Spleen (tissue), 7 donors: ENCODE measurements at regions not wholly inside any gene's neighbourhood (a gene's known extent, or its start where the extent isn't known, plus 50 kb on each side); places are given as distances from the start of the nearest gene placed in this dataset.

Experiments
- POLR2A ChIP-seq, 3 donors: fragments of 450-650 bp; IDR thresholded peaks; one replicate each; pipeline ENCODE4 v1.5.1; 2017; ENCODE audit warnings: antibody characterized with exemption in 3 of 3, mild to moderate bottlenecking in 1 of 3
- POLR2AphosphoS5 ChIP-seq, 3 donors: sonication (generic); formaldehyde crosslinking; IDR thresholded peaks; one replicate each; pipeline ENCODE4 v1.5.1; 2017; ENCODE audit warnings: antibody characterized with exemption in 3 of 3
- TF ChIP-seq, protein P1 (sequence below), 11 experiments: fragments of 200-600 bp in 7 of 11; fragments of 450-650 bp in 4 of 11; sonication (generic) in 4 of 11; IDR thresholded peaks in 8 of 11; conservative IDR thresholded peaks in 3 of 11; 1 replicate in 7 of 11; 2 replicates in 4 of 11; pipeline versions ENCODE4 v1.4.0 to v1.8.0; 2016 to 2021; ENCODE audit warnings: antibody characterized with exemption in 11 of 11, inconsistent platforms in 4 of 11, mild to moderate bottlenecking in 1 of 11
- donor health status: DM: no; HTN: no; CAD: no; lungs with moderate emphysema.
- donor health status: DM: no; HTN: no; CAD: no.
- donor health status: DM: no; HTN: no; CAD: no.

DNA sequence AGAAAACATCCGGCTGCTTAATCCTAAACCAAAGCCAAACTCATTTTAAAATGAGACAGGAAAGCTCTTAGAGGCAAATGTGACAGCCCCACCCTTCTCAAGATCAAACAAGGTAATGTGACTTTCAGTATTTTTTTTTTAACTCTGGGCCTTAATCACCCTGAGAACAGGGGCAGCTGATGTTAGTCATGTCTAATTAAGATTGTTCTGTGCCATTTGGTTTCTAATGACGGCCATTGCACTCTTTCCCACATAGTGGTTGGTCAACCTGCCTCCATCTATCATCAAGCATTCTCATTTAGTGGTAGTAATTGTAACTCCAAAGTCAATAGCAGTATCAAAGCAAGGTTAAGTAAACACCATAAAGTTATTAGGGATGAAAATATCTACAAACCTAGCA, 191.6 kb upstream of the EXOC2 start:
- TF ChIP-seq, protein P1, sequence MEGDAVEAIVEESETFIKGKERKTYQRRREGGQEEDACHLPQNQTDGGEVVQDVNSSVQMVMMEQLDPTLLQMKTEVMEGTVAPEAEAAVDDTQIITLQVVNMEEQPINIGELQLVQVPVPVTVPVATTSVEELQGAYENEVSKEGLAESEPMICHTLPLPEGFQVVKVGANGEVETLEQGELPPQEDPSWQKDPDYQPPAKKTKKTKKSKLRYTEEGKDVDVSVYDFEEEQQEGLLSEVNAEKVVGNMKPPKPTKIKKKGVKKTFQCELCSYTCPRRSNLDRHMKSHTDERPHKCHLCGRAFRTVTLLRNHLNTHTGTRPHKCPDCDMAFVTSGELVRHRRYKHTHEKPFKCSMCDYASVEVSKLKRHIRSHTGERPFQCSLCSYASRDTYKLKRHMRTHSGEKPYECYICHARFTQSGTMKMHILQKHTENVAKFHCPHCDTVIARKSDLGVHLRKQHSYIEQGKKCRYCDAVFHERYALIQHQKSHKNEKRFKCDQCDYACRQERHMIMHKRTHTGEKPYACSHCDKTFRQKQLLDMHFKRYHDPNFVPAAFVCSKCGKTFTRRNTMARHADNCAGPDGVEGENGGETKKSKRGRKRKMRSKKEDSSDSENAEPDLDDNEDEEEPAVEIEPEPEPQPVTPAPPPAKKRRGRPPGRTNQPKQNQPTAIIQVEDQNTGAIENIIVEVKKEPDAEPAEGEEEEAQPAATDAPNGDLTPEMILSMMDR (IDR thresholded peaks at IDR 0.05 in 8 of 11, conservative IDR thresholded peaks at IDR 0.05 in 3 of 11), result no peak
- TF ChIP-seq POLR2AphosphoS5 (IDR thresholded peaks at IDR 0.05) (no peak), POLR2A (IDR thresholded peaks at IDR 0.05) (no peak)
